Midbrain (tissue), 1 donor: ENCODE measurements at regions not wholly inside any gene's neighbourhood (a gene's known extent, or its start where the extent isn't known, plus 50 kb on each side); places are given as distances from the start of the nearest gene placed in this dataset.
"Not testable (repeated sequence)": the region's sequence is repeated elsewhere in the genome, so short reads cannot be mapped to it uniquely, and the experiment has no call there.

Experiments used
- DNase-seq: peaks from one replicate; lab custom pipeline; 2025; lab: John Stamatoyannopoulos, UW

- DNase-seq = no peak
These were observed 102.8 kb downstream of the TNFAIP3 start for GRCh38 chr6:137969874-137970273.

- DNase-seq = no peak
These were observed 103.3 kb downstream of the TNFAIP3 start for GRCh38 chr6:137970368-137970767.

DNA sequence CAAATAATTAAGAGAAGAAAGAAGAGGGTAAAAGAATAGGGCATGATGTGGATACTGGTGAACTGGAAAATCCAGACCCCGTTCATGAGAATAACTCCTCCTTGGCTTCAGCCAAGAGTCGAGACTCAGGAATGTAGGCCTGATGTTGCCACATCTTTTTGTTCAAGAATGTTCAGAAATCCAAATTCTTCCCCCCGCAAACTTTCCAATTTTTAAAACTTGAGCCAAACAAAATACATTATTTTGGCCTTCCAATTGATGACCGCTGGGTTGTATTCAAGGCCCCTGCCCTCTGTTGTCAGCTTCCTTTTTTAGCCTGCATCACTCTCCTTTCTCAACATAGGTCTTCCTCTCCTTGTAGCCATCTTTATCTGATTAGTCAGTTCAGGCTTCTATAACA is 106.1 kb downstream of the TNFAIP3 start:
- no peak for DNase-seq

- peak; percentile 4 for DNase-seq
These were observed 108.3 kb downstream of the TNFAIP3 start for GRCh38 chr6:137975188-137975940.

DNA sequence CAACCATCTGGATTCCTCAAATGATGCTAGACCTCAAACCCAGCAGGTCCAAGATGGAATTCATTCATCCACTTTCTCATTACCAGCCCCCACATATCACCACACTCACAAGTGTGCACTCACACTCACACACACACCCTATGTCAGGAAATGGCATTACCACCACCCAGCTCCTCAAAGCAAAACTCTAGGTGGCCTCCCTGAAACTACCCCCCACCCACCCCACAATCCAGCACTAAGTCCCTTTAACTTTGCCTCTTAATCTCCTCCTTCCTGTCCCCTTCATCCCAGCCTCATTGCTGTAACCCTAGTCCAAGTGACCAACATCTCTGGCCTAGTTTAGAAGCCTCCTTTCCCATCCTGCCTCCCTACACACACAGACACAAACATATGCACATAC is 109.4 kb downstream of the TNFAIP3 start:
- no peak for DNase-seq

DNA sequence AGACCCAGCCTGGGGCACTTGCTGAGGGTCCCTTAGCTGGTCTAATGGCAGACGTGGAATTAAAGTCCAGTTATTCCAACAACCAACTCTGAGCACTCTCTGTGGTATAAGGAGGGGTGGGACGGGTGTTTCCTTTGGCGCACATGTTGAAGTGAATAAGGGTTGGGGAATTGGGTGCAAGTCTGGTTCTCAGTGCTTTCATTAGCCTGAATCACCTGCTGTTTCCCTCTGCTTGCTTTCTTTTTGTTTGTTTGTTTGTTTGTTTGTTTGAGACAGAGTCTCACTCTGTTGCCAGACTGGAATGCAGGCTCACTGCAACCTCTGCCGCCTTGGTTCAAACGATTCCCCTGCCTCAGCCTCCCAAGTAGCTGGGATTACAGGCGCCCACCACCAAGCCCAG is 110.1 kb downstream of the TNFAIP3 start:
- no peak for DNase-seq

DNA sequence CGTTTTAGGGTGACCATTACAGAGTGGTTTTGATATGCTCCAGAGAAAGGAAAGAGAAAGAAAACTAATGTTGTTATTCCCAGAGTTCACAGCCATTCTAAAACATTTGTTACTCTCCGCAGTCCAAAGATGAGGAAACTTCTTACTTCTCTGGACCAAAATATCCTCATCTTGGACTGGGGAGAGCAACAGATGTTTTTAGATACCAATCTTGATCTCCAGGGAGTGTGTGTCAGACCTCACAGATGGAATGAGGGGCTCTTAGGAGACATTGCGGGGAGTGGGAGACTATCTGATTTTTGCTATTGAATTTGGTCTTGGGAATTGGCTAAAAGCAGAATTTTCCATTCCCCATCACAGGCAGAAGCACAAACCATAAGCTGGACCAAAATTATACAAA is 110.8 kb downstream of the TNFAIP3 start:
- no peak for DNase-seq

DNA sequence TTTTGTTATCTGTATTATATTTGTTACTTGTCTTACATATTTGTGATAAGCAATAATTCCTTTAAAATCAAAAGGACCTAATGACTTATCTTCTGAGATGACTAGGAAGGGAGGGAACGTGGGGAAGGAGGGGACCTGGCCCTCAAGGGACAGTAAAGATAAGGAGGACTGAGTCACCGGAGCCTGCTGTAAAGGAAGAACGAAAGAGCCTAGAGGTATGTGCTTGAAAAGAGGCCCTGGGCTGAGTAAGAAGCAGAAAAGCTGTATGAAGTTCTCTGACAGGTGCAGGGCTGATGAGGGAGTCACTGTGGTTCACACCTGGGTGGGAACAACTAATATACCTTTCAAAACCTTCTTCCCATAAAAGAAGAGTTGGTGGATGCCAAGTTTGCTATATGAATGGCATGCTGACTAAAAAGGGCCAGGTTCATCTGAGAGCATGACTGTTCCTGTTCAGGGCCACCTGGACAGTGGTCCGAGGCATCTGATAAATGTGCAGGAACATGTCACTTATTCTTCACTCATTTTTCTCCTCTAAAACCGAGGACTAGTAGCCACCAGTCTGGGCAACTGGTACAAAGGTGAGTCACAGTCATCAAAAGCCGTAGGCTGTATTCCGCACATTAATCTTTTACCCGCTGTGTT is 111.3 kb downstream of the TNFAIP3 start:
- no peak for DNase-seq

- not testable (repeated sequence) for DNase-seq
These were observed 112.2 kb downstream of the TNFAIP3 start for GRCh38 chr6:137979263-137979662.

- no peak for DNase-seq
These were observed 113.7 kb downstream of the TNFAIP3 start for GRCh38 chr6:137980777-137981176.

GRCh38 chr6:137981758-137982157 is 114.7 kb downstream of the TNFAIP3 start:
- no peak for DNase-seq

GRCh38 chr6:137982418-137983189 is 115.5 kb downstream of the TNFAIP3 start:
- no peak for DNase-seq

DNA sequence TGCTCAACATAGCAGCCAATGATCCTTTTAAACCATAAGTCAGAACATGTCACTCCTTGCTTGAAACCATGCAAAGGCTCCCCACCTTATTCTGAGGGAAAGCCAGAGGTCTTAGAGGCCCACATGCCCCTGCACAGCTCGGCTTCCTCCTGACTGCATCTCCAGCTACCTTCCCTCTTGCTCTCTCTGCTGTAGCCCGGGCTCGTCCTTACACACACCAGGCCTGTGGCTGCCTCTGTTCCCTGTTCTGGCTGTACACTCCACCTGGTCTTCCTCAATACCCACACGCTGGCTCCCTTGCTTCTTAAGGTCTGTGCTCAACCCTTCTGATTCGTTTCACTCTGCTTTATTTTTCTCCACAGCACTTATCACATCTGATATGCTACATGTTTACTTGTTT is 116.2 kb downstream of the TNFAIP3 start:
- no peak for DNase-seq

DNA sequence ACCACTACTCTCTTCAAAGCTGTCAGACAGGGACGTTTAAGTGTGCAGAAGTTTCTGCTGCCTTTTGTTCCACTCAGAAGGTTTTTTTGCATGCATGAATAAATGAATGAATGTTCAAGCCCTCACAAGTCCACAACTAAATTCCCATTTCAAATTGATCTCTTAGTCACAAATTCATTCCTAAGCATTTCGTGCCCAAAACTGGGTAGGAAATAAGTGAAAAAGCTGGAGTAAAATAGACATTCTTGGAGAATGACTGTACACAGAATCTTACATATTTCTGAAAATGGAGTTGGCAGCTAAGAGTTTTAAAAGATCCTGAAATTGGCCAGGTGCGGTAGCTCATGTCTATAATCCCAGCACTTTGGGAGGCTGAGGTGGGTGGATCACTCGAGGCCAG is 117.6 kb downstream of the PERP start:
- DNase-seq = no peak

GRCh38 chr6:137995371-137995770 is 111.8 kb downstream of the PERP start:
- DNase-seq = no peak

- DNase-seq = no peak
These were observed 108.7 kb downstream of the PERP start for GRCh38 chr6:137998461-137999019.

- DNase-seq = no peak
These were observed 107.4 kb downstream of the PERP start for GRCh38 chr6:137999815-138000214.

DNA sequence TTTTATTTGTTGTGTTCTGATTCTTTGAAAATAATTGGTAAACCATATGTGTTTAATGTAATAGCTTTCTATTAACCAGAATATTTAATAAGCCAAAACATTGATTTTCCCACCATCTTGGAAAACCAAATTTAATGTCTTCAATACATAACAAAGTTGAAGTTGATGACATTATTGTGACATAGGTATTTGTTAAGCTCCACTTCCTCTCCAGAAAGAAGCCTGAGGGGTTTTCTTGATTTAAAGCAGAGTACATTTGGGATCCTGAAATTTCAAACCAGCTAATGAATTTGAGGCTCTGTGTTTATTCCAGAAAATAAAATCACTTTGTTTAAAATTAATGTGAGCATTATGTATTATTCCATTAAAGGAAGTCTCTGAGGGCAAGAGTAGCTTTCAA is 106.3 kb downstream of the PERP start:
- no peak for DNase-seq

DNA sequence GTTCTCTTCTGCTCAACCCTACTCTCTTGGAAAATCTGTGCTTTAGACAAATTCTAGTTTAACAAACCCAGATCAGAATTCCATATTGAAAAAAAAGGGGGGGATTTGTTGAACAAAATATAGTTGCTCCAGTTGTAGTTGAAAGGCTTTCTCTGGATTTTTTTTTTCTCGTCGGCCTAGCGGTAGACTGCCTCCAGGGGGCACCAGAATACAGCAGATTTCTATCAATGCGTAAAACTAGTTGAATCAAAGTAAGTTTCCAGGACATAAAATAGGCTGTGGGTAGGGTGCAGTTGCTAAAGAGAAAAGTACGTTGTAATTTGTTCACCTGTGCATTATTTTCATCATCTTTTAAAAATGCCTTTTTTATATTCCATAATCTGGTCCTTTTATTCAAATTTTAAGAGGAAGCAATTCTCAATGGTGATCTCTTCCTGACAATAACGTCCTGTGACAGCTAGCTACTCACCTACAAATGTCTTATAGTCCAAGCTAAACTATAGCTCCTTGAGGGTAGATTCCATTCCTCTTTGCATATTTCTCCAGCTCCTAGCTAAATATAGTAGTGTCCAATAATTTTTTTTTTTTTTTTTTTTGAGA is 105.4 kb downstream of the PERP start:
- peak; percentile 60 for DNase-seq

- DNase-seq = no peak
These were observed 102.6 kb downstream of the PERP start for GRCh38 chr6:138004430-138005287.

GRCh38 chr6:138005846-138006245 is 101.4 kb downstream of the PERP start:
- DNase-seq = no peak
